ENCODE measurements at regions not wholly inside any gene's neighbourhood (a gene's known extent, or its start where the extent isn't known, plus 50 kb on each side); places are given as distances from the start of the nearest gene placed in this dataset.

GRCh38 chr12:58727521-58727920, 192.8 kb downstream of the LRIG3 start:
- H3K9me3 ChIP-seq = no peaks in the 10 kb centered on the region
- no peak for TF ChIP-seq CTCF (IDR thresholded peaks at IDR 0.05)
- intact Hi-C loops (cut with DNase I; ENCODE audit: low total_unique reads) = no loop called here
- no peak for DNase-seq
- no peaks in the 10 kb centered on the region for H3K27me3 ChIP-seq
- no peaks in the 10 kb centered on the region for H3K36me3 ChIP-seq
- no peak overlapping the region for H3K4me3 ChIP-seq
- H3K27ac ChIP-seq = no peak overlapping the region
- peaks cover 0 to 11% (median 2%) of the 10 kb centered on the region in 4 donors for H3K4me1 ChIP-seq

GRCh38 chr12:58728397-58728796, 191.9 kb downstream of the LRIG3 start:
- no peak for DNase-seq
- Histone ChIP-seq H3K36me3 (no peaks in the 10 kb centered on the region), H3K9me3 (no peaks in the 10 kb centered on the region), H3K4me1 (peaks cover 0 to 11% (median 2%) of the 10 kb centered on the region in 4 donors), H3K27ac (no peak overlapping the region), H3K27me3 (no peaks in the 10 kb centered on the region), H3K4me3 (no peak overlapping the region)
- intact Hi-C loops (cut with DNase I; ENCODE audit: low total_unique reads) = no loop called here
- TF ChIP-seq CTCF (IDR thresholded peaks at IDR 0.05) = no peak

GRCh38 chr12:58731096-58731495, 189.2 kb downstream of the LRIG3 start:
- intact Hi-C loops (cut with DNase I; ENCODE audit: low total_unique reads) = no loop called here
- no peak for DNase-seq
- TF ChIP-seq CTCF (IDR thresholded peaks at IDR 0.05) = no peak

GRCh38 chr12:58732894-58733293, 187.4 kb downstream of the LRIG3 start:
- no peak for DNase-seq
- TF ChIP-seq CTCF (IDR thresholded peaks at IDR 0.05) = no peak
- intact Hi-C loops (cut with DNase I; ENCODE audit: low total_unique reads) = no loop called here
- Histone ChIP-seq H3K4me3 (no peak overlapping the region), H3K4me1 (peaks cover 0 to 7% (median 2%) of the 10 kb centered on the region in 4 donors), H3K27ac (no peak overlapping the region), H3K27me3 (no peaks in the 10 kb centered on the region), H3K36me3 (no peaks in the 10 kb centered on the region), H3K9me3 (no peaks in the 10 kb centered on the region)

More at GRCh38 chr12:58731096-58731495, 189.2 kb downstream of the LRIG3 start:
- no peaks in the 10 kb centered on the region for H3K36me3 ChIP-seq
- no peaks in the 10 kb centered on the region for H3K9me3 ChIP-seq
- no peaks in the 10 kb centered on the region for H3K27me3 ChIP-seq
- H3K27ac ChIP-seq = no peak overlapping the region
- H3K4me1 ChIP-seq = peaks cover 0 to 11% (median 2%) of the 10 kb centered on the region in 4 donors
- no peak overlapping the region for H3K4me3 ChIP-seq

- no peaks in the 10 kb centered on the region for H3K4me1 ChIP-seq
- no peak for TF ChIP-seq CTCF (IDR thresholded peaks at IDR 0.05)
- H3K27ac ChIP-seq = no peak overlapping the region
- no peak overlapping the region for H3K4me3 ChIP-seq
- DNase-seq = no peak
- H3K36me3 ChIP-seq = no peaks in the 10 kb centered on the region
- H3K27me3 ChIP-seq = no peaks in the 10 kb centered on the region
- no peaks in the 10 kb centered on the region for H3K9me3 ChIP-seq
- intact Hi-C loops (cut with DNase I; ENCODE audit: low total_unique reads) = no loop called here
Observed at GRCh38 chr12:58741226-58741625, 179.1 kb downstream of the LRIG3 start.
